ENCODE measurements at regions not wholly inside any gene's neighbourhood (a gene's known extent, or its start where the extent isn't known, plus 50 kb on each side); places are given as distances from the start of the nearest gene placed in this dataset.

- TF ChIP-seq POLR2A (IDR thresholded peaks at IDR 0.05; ENCODE audit: low read length) (no peak), GATA1 (IDR thresholded peaks at IDR 0.05; ENCODE audit: low read depth, low read length) (no peak)
Observed at GRCh38 chr4:26235500-26235899, 85.3 kb upstream of the RBPJ start.

Measured in erythroblast (primary cell).